Choroid plexus epithelial cell (primary cell): ENCODE measurements at regions not wholly inside any gene's neighbourhood (a gene's known extent, or its start where the extent isn't known, plus 50 kb on each side); places are given as distances from the start of the nearest gene placed in this dataset.
A peak's percentile ranks its signal among the peaks of the same experiment; 100 is the strongest.

ENCODE experiments used
- DNase-seq: peaks from one replicate; pipeline ENCODE4 v3.0.0-alpha.2; 2010; ENCODE audit warnings: low read depth
- H3K4me3 ChIP-seq: 2 replicates; pipeline ENCODE4 v1.5.1; 2011; ENCODE audit warnings: low read depth, mild to moderate bottlenecking, control low read depth, low read length, moderate library complexity
- CTCF ChIP-seq: conservative IDR thresholded peaks from 2 replicates; pipeline ENCODE4 v1.5.1; 2011; ENCODE audit warnings: low read depth, mild to moderate bottlenecking, control low read depth, inconsistent platforms, low read length, moderate library complexity

- no peak for TF ChIP-seq CTCF
- no peak overlapping the region for H3K4me3 ChIP-seq
- DNase-seq = peak; percentile 79
Observed at GRCh38 chr2:146124741-146125140, 1604.8 kb upstream of the ZEB2 start.

- no peak for TF ChIP-seq CTCF
- no peak overlapping the region for H3K4me3 ChIP-seq
- DNase-seq = peak; percentile 18
Observed at GRCh38 chr2:146123714-146124113, 1603.8 kb upstream of the ZEB2 start.

- no peak overlapping the region for H3K4me3 ChIP-seq
- TF ChIP-seq CTCF = no peak
Observed at GRCh38 chr2:146123256-146123655, 1603.3 kb upstream of the ZEB2 start.

GRCh38 chr2:146119586-146119985 is 1599.7 kb upstream of the ZEB2 start:
- TF ChIP-seq CTCF = no peak
- DNase-seq = no peak
- no peak overlapping the region for H3K4me3 ChIP-seq

More at GRCh38 chr2:146123256-146123655, 1603.3 kb upstream of the ZEB2 start:
- peak; percentile 21 for DNase-seq

- no peak for TF ChIP-seq CTCF
- H3K4me3 ChIP-seq = no peak overlapping the region
- peak; percentile 50 for DNase-seq
Observed at GRCh38 chr2:146108993-146109392, 1589.1 kb upstream of the ZEB2 start.

- H3K4me3 ChIP-seq = no peak overlapping the region
- TF ChIP-seq CTCF = no peak
- DNase-seq = no peak
Observed at GRCh38 chr2:146094185-146094584, 1574.3 kb upstream of the ZEB2 start.

- no peak overlapping the region for H3K4me3 ChIP-seq
- DNase-seq = no peak
- no peak for TF ChIP-seq CTCF
Observed at GRCh38 chr2:146081459-146081858, 1561.5 kb upstream of the ZEB2 start.
